ENCODE measurements at regions not wholly inside any gene's neighbourhood (a gene's known extent, or its start where the extent isn't known, plus 50 kb on each side); places are given as distances from the start of the nearest gene placed in this dataset.
A peak's percentile ranks its signal among the peaks of the same experiment; 100 is the strongest.

DNA sequence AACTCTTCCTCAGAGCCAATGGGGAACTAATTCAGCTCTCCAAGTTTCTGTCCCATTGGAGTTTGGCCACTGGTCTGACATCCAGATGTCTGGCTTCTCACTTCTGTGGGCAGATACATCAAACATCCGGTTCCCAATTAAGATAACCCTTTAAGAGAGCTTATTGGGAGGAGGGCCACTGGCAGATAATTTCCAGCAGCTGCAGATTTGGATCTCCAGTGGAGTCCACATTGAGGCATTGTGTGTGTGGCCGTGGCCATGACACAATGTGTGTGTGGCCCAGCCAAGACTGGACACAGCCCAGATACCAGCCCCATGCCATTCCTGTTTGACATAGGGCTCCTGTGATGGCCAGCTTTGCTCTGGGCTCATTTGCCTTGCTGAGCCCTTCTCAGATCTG is 110.5 kb upstream of the MAP1B start:
- no peak for DNase-seq (ENCODE audit: low read depth, low spot score)

DNA sequence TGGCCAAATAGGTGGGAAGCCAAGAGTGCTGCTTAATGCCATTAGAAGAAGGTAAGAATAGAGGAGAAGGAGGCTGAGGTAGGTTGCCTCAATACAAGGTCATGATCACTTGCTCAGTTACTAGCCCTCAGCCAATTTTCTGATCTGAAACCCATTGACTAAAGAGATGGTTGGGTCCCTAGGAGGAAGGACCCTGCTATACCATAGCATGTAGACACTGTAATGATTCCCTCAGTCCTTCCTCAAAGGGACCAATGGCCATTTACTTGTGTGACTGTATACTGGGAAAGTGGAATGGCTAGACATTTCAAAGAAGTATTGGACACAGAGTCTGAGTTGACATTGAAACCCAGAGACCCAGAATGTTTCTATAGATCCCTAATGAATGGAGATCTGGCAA is 108.5 kb upstream of the MAP1B start:
- no peak for DNase-seq (ENCODE audit: low read depth, low spot score)

DNA sequence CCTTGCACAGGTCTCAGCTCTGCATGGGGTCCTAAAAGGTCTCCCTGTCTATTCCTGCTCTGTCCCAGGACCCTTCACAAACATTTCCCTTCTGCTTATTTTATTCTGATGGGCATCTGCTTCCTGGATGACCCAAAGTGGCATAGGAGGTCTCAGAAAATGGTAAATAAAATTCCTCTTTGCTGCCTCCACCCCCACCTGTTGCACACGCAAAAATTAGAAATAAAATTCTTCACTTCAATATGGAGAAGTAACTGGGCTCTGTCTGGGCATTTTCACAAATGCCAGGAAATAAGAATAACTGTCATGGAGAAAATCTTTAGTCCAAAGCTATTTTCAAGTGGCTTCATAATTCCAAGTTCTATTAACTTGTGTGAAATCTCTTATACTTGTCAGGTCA is 106.6 kb upstream of the MAP1B start:
- no peak for DNase-seq (ENCODE audit: low read depth, low spot score)

DNA sequence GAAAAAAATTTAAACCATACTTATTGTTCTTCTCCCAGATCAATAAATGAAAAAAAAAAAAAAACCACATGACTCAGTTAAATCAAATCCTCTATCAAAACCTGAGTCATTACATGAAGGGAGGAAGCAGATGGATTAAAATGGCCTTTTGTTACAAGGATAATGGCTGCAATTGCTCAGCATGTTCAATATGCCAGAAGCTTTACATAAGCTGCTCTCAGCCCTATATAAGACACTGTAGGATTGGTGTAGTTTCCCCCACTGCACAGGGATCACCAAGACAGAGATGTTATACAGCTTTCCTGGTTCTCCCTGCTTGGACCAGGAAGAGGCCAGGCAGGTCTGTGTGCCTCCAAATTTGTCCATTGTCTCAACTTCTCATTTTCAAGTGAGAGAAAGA is 101.6 kb upstream of the MAP1B start:
- no peak for DNase-seq (ENCODE audit: low read depth, low spot score)

DNA sequence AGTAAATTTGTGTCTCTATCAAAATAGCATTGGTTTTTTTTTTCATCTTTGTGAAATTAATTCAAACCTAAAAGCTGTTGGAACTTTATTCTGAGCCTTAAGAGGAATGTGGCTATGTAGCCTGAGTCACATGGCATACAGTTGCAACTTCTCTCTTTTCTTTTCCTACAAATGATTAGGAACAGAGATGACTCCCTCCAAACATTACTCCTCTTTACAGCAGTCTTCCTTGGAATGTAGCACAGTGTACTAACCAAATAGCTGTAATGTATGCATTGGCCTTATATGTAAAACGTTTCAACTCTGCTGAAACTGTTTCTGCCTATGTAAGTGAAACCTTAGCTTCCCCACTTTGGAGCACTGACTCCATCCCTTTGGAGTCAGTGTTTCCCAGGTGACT is 100.9 kb upstream of the MAP1B start:
- no peak for DNase-seq (ENCODE audit: low read depth, low spot score)

DNA sequence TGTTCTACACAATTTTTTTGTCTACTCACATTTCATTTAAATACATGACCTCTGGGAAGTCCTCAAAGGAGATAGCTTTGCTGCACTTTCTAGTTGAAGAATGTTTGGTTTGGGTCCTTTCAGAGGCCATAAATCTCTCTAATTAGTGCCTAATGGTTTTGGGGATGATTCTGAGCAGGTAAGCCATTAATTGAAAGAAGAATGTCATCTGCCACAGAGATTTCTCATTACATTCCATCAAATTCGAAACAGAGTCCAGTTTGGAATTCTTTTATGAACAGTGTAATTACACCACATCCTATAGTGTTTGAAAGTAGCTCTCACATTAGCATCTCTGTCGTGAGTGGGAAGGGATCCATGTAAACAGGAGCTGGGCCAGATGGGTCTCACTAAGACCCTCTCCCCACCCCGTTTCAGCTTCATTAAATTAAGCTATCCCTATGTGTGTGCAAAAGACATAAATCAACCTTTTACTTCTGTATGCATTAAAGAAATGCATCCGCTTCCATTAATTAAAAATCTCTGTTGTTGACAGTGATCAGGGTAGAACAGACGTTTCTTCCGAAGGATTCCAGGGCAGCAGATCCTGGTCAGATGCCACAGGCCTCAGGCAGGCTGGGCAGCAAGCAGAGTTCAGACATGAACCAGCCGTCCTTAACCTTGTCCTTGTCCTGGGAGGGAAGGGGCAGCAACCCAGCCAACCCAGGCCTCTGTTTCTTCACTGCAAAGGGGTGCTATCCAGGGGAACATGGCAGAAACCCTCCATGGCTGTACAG is 99.8 kb upstream of the MAP1B start:
- no peak for DNase-seq (ENCODE audit: low read depth, low spot score)

DNA sequence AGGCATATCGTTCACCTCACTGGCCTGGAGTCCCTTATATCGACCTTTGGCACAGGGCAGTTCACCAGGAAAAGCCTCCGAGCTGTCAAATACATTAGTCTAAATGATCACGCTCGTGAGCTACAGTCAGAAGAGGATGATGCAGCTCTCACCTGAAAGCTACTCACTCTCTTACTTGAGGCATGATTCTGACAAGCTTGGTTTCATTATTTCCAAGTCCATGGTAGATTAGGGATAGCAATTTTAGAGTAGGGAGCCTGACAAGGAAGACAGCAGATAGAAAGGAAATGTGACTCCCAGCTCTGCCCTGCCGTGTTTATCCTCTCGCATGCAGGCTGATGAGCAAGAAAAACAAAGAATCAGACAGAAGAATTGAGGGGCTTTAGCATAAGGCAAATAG is 98.0 kb upstream of the MAP1B start:
- no peak for DNase-seq (ENCODE audit: low read depth, low spot score)

DNA sequence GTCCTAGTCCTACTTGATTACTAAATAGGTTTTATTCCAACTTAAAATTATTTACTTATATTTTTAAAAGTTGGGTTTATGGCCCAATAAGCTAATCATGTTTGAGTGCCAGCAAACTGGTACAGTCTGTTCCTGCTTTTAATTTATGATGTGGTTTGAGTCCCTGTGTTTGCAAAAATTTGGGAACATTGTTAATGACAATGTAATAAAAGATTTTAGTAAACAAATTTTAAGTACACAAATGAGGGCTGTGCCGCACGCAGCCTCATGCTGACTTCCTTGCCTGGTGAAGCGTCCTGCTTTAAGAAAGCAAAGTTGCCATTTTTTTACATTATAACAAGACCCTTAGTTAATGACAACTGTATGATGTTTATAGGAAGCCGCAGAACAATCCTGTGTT is 96.8 kb upstream of the MAP1B start:
- no peak for DNase-seq (ENCODE audit: low read depth, low spot score)

DNA sequence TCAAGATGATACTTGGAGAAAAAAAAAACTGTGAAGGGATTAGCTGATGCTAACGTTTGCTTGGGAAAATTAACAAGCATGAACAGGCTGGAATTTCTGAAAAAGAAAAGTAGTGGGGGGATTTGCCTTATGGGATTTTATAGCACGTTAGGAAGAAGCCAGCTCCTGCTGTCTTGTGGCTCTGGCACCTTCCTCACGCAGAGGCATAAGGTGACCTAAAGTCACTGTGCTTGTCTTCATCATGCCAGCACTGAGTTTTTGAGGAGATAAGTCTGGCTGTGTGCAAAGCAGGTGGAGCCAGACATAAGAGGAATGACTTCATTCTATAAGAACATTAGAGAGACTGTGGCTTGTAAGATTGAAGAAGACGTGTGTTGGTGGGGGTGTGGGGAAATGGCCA is 94.4 kb upstream of the MAP1B start:
- DNase-seq (ENCODE audit: low read depth, low spot score), result no peak

DNA sequence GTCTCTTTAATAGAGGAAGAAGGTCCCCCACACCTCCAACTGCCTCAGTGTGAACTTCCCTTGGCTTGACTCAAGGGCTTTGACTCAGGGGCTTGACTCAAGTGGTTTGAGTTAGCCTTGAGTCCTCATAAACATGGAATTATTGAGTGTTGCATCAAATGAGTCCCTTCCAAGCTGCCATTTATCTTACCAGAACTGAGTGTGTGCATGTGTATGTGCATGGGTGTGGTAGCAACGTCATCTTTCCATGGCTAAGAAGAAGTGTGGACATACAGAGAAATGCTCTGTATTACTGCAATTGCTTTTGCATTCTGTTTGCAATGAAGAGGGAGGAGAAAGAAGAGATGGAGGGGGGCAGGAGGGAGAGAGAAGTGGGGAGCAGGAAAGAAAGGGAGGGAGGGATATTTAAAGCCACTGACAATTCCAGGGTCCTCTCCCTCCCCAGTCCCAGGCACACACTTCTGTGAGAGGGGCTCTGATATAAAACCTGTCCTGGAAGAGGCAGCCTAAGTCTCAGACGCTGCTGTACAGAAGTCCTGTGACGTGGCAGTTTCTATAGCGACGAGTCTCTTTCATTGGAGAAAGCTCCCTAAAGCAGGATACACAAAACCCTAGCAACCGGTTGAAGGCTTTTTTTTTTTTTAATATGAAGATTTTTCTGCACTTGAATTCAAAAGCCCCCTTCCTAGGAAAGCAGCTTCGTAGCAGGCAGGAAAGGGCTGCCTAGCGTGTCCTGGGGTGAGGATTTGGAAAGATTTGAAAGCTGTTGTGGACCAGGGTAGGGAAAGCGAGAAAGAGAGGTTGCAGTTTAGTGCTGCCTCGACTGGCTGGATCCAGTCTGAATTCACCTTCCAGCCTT is 93.3 kb upstream of the MAP1B start:
- DNase-seq (ENCODE audit: low read depth, low spot score), result no peak

DNA sequence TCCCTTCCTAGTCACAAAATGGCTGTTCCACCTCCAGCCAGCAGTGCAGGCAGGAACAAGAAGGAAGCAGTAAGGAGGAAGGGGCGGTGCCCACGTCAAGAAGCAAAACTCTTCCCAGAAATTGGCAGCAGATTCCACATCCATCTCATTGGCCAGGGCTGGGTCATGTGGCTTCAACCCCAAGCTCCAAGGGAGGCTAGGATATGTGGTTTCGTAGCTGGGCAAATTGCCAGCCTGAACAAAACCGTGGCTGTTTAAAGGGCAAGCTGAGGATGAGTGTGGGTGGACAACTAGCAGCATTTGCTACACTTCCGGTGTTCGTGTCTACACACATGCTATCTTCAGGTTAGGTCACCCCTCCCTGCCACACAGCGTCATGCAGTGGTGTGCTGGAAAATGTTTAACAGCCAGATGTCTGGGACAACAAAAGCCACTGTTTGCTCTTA is 92.1 kb upstream of the MAP1B start:
- DNase-seq (ENCODE audit: low read depth, low spot score), result no peak

DNA sequence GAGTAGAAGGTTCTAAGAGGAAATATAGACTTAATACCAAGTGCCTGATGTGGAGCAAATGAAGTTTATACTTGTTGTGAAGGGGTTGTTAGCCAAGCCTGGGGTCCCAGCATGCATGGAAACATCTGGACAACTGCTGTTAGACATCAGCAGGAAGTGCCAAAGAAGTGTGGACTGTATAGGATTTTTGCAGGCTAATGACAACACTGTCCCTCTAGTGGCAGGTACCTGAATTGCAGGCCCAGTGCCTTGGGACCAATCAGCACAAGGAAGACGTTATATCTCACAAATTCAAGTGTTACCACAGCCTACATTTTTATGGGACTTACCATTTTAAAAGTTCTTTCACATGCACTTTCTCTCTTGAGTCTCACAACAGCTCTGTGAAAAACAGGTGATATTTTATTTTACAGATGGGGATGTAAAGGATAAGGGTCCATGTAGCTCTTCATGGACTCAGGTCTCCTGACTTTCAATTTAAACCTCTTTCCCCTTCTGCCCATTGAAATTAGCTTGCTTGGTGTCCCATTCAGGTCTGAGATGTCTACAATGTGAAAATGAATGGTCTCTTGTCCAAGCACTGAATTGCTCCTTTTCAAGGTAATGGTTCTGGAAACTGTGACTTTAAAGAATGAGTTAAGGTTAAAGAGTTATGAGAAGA is 89.0 kb upstream of the MAP1B start:
- DNase-seq (ENCODE audit: low read depth, low spot score), result peak; percentile 81

DNA sequence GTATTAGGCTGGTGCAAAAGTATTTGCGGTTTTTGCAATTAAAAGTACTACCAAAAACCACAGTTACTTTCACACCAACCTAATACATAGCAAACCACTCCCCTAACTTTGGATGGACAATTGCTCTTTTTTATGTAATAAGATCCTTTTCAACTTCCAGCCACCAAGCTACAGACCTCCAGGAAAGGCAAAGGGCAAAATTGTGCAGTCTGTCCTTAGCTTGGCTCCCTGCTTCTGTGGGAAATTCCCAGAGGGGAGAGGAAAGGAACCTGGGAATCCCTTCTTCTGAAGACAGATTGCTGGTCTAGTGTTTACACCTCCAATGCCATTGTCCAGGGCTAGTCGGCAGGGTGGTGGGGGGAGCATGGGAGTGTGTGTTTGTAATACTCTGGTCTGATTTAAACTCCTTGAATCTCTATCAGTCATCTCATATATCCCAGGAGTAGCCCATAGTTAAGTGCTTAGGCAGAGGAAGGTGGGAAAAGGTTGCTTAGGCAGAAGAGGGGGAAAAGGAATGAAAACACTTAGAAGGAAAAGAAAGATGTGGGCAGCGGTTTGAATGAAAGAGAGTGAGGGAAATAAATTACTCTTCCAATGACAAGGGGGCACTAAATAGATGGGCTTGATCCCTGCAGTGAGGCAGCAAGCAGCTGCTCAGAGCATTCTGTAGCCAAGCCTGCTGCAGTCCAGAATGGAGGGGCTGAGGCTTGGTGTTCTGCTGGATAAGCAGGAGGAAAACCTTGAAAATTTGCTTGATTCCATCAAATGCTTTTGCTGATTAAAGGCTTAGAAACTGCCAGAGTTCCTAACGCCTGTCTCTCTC is 86.9 kb upstream of the MAP1B start:
- DNase-seq (ENCODE audit: low read depth, low spot score), result no peak

DNA sequence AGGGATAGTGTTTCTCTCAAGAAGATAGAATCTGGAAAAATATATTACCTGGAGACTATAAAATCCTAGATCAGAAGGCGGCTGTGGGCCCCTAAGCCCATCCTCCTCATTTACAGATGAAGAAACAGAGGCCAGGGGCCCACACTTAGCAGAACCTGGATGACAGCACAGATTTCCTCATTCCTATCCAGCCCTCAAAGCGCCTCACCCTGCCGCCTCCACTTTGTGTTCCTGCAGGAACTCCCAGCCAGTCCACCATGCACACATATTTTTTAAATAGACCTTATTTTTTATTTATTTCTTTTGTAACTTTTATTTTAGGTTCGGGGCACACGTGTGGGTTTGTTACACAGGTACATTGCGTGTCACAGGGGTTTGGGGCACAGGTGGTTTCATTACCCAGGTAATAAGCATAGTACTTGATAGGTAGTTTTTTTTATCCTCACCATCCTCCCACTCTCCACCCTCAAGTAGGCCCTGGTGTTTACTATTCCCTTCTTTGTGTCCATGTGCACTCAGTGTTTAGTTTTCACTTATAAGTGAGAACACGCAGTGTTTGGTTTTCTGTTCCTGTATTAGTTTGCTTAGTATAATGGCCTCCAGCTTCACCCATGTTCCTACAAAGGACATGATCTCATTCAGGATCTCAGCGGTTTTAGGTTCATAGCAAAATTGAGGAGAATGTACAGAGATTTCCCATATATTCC is 85.5 kb upstream of the MAP1B start:
- DNase-seq (ENCODE audit: low read depth, low spot score), result no peak

DNA sequence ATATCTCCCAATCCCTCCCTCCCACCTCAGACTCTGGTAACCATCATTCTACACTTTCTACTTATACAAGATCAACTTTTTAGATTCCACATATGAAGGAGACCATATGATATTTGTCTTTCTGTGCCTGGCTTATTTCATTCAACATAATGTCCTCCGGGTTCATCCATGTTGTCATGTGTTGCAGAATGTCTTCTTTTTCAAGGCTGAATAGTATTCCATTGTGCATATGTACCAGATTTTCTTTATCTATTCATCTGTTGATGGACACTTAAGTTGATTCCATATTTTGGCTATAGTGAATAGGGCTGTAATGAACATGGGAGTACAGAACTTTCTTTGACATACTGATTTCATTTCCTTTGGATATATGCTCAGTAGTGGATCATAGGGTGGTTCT is 78.9 kb upstream of the MAP1B start:
- no peak for DNase-seq (ENCODE audit: low read depth, low spot score)

DNA sequence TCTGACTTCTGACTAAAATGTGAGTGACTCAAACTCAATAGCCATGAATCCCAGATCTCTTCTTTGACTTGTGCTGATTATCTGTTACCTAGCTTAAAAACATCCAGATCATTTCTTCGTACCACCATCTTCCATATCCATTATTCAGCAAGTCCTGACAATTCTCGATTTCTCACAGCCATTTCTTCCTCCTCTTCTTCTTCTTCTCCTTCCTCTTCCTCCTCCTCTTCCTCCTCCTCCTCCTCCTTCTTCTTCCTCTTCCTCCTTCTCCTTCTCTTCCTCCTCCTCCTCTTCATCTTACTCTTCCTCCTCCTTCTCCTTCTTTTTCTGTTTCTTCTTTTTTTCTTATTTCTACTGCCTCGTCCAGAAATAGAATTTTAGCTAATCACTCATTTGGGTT is 77.0 kb upstream of the MAP1B start:
- DNase-seq (ENCODE audit: low read depth, low spot score), result no peak

DNA sequence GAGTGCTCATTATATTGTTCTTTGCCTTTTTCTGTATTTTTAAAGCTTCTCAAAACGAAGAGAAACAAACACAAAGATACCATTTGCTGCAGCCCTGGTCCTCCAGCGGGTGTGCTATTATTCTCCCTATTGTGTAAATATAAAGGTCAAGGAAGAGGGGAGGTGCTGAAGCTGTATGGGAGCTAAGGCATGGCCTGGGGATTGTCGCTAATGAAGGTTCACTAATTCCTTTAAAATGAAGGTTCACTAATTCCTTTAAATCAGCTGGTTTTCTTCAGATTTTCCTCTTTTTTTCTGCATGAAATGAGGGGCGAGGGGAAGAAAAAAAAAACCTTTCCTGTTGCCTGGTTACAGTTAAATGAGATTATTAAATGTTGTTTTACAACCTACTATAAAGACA is 74.5 kb upstream of the MAP1B start:
- no peak for DNase-seq (ENCODE audit: low read depth, low spot score)

DNA sequence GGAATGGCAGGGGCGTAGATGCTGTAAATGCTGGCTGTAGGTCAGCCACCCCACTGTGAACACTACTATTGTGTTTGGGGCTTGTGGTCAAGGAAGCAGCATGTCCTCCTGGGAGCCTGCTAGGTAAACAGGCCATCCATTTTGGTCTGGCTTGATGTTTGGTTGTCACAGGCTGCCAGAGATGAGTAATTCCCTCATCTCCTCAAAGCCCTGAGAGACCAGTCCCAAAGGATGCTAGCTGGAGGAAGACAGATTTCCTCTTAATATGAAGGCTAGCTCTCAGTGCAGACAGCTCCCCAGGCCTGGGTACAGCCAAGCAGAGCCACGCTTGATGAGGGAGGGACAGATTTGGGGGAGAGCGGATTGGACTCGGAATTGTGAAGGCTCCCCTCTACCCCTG is 72.5 kb upstream of the MAP1B start:
- no peak for DNase-seq (ENCODE audit: low read depth, low spot score)

DNA sequence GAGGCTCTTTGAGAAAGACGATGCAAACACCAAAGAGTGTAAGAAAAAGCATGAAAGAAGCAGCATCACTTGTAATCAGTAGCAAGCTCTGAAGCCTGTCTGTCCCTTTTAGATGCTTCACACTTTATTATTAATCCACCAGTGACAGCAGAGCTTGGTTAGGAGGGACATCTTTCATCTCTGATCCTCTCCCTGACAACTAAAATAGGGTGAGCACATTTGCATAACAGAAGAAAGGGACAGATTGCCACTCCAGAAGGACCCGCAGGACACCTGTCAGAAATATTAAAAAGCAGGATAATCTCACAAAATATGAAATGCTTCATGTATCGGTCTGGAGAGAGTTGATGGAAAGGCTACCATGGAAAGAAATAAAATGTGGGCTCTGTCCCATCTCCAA is 71.4 kb upstream of the MAP1B start:
- no peak for DNase-seq (ENCODE audit: low read depth, low spot score)

DNA sequence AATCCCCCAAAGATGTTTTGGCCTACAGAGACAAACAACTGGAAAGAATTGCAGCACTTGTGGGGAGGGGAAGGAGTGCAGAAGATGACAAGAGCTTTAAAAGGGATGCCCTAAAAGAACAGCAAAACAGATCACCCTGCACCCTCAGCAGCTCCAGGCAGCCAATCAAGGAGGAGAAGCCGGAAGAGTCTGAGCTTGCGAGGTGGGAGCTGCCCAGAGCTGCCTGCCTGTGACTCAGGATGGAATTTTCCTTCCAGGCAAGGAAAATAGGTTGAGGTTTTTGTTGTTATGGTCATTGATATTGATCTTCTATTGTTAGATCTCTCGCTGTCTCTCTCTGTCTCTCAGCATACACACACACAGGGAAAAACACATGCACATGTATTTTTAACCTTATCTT is 70.3 kb upstream of the MAP1B start:
- peak; percentile 81 for DNase-seq (ENCODE audit: low read depth, low spot score)

DNA sequence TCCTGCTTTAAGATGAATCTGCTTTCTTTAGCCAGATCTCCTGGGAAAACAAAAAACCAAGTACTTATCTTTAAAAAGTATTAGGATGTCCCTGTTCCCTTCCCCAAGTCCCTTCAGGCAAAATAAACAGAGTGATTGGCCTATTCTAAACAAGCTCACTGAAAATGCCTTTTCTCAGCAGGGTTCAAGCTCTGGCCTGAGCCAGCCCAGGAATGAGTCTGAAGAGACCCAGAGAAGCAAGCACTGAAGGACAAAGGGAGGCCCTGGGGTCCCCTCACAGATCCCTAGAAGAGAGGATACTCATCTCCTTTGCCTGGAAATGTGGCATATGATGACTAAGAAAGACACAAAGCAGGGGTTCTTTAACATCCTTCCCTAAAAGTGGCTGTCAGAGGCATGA is 66.8 kb upstream of the MAP1B start:
- DNase-seq (ENCODE audit: low read depth, low spot score), result peak; percentile 67

Data from ELF-1 (cell line).